K562 (cell line): ENCODE measurements at regions not wholly inside any gene's neighbourhood (a gene's known extent, or its start where the extent isn't known, plus 50 kb on each side); places are given as distances from the start of the nearest gene placed in this dataset.

ENCODE experiments used
- MECOM ChIP-seq: fragments of 250-450 bp; sonication (Bioruptor Pico); IDR thresholded peaks from 2 replicates; pipeline ENCODE4 v1.8.0; 2022; ENCODE audit warnings: inconsistent platforms
- ZSCAN29 ChIP-seq: fragments of 450-650 bp; IDR thresholded peaks from 2 replicates; pipeline ENCODE4 v1.6.1; 2017

DNA sequence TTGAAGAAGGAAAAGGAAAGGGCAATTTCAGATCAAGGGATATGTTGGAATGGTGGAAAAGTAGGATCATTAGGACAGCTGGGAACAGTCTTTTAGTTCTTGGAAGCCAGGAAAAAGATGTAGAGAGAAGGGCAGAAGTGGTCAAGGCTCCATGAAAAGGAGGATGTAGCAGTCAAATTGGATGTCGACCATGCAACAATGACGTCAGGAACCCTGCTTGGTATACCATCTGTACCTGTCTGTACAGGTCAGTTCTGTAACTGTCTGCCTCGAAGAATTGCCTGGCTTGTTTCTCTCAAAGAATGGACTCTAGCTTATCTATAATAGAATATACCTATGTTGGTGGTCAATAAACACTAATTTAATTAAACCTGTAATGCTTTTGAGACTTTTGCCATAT, 157.8 kb upstream of the SGO1 start:
- no peak for TF ChIP-seq MECOM (CRISPR knock-in tag)
- no peak for TF ChIP-seq ZSCAN29
